Bronchial epithelial cell (primary cell): ENCODE measurements at regions not wholly inside any gene's neighbourhood (a gene's known extent, or its start where the extent isn't known, plus 50 kb on each side); places are given as distances from the start of the nearest gene placed in this dataset.
A peak's percentile ranks its signal among the peaks of the same experiment; 100 is the strongest.

ENCODE experiments used
- DNase-seq: peaks from one replicate; pipeline ENCODE4 v3.0.0-alpha.2; 2010; ENCODE audit warnings: low read depth
- FAIRE-seq: peaks from 2 replicates; lab custom pipeline; 2011; peaks lifted over from hg19 to GRCh38; lab: Jason Lieb, UNC
- H3K27me3 ChIP-seq: 2 replicates; pipeline ENCODE4 v1.5.1; 2011; ENCODE audit warnings: low read length; ENCODE audit not compliant: control insufficient read depth, insufficient read depth
- H3K36me3 ChIP-seq: 2 replicates; pipeline ENCODE4 v1.5.1; 2011; ENCODE audit warnings: low read length; ENCODE audit not compliant: control insufficient read depth, insufficient read depth
- H3K4me3 ChIP-seq: 2 replicates; pipeline ENCODE4 v1.5.1; 2011; ENCODE audit warnings: mild to moderate bottlenecking, low read depth, low read length, control low read depth
- TF ChIP-seq, protein P1 (sequence below): IDR thresholded peaks from 2 replicates; pipeline ENCODE4 v1.5.1; 2011; ENCODE audit warnings: mild to moderate bottlenecking, moderate library complexity, low read length, control low read depth, inconsistent platforms; ENCODE audit not compliant: insufficient read depth, severe bottlenecking

DNA sequence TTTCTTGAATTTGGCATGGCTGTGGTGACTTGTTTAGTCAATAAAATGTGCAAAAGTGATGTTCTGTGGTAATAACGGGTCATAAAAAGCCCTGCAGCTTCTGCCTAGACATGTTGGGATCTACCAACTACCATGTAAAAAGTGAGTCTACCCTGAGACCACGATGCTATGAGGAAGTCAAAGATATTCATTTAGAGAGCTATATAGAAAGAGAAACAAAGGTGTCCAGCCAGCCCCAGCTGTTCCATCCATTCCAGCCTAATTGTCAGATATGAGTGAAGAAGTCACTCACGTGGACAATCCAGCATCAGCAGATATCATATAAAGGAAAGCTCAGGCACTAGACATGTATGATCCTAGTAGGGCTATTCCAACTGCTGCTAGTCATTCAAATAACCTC, 117.2 kb upstream of the SSTR1 start:
- Histone ChIP-seq H3K27me3 (no peaks in the 10 kb centered on the region), H3K36me3 (no peaks in the 10 kb centered on the region), H3K4me3 (no peak overlapping the region)
- FAIRE-seq (no peak), DNase-seq (no peak)
- TF ChIP-seq, protein P1, sequence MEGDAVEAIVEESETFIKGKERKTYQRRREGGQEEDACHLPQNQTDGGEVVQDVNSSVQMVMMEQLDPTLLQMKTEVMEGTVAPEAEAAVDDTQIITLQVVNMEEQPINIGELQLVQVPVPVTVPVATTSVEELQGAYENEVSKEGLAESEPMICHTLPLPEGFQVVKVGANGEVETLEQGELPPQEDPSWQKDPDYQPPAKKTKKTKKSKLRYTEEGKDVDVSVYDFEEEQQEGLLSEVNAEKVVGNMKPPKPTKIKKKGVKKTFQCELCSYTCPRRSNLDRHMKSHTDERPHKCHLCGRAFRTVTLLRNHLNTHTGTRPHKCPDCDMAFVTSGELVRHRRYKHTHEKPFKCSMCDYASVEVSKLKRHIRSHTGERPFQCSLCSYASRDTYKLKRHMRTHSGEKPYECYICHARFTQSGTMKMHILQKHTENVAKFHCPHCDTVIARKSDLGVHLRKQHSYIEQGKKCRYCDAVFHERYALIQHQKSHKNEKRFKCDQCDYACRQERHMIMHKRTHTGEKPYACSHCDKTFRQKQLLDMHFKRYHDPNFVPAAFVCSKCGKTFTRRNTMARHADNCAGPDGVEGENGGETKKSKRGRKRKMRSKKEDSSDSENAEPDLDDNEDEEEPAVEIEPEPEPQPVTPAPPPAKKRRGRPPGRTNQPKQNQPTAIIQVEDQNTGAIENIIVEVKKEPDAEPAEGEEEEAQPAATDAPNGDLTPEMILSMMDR: no peak

DNA sequence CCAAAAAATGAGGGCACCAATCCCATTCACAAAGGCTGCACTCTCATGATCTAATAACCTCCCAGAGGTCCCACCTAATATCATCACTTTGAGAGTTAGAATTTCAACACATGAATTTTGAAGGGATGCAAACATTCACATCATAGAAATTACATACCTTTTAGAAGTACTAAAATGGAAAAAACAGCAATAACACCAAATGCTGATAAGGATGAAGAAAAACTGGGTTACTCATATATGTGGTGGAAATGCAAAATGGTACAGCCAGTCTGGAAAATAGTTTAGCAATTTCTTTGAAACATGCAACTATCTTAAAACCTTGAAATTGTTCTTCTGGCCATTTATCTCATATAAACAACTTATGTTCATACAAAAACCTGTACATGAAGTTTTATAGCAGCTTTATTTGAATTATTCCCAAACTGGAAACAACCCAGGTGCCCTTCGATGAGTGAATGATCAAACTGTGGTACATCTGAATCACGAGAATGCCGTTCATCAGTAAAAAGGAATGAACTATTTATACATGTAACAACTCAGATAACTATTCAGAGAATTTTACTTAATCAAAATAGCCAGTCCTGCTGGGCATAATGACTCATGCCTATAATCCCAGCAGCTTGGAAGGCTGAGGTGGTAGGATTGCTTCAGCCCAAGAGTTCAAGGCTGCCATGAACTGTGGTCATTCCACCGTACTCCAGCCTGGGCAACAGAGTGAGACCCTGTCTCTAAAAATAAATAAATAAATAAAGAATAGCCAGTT, 109.4 kb upstream of the SSTR1 start:
- peak; percentile 42 for DNase-seq

DNA sequence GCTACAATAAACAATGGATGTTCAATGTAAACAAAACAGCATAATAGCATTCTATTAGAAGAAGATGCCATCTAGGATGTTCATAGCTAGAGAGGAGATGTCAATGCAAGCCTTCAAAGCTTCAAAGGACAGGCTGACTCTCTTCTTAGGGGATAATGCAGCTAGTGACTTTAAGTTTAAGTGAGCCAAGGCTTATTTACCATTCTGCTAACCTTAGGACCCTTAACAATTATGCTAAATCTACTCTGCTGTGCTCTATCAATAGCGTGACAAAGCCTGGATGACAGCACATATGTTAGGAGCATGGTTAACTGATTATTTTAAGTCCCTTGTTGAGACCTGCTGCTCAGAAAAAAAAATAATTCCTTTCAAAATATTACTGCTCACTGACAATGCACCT, 106.0 kb upstream of the SSTR1 start:
- Histone ChIP-seq H3K27me3 (no peaks in the 10 kb centered on the region), H3K36me3 (no peaks in the 10 kb centered on the region), H3K4me3 (no peak overlapping the region)
- no peak for FAIRE-seq
- TF ChIP-seq, protein P1: no peak
- DNase-seq: no peak

More for the DNA sequence above, 109.4 kb upstream of the SSTR1 start:
- FAIRE-seq: no peak
- no peak overlapping the region for H3K4me3 ChIP-seq
- no peaks in the 10 kb centered on the region for H3K36me3 ChIP-seq
- TF ChIP-seq, protein P1: no peak
- no peaks in the 10 kb centered on the region for H3K27me3 ChIP-seq

DNA sequence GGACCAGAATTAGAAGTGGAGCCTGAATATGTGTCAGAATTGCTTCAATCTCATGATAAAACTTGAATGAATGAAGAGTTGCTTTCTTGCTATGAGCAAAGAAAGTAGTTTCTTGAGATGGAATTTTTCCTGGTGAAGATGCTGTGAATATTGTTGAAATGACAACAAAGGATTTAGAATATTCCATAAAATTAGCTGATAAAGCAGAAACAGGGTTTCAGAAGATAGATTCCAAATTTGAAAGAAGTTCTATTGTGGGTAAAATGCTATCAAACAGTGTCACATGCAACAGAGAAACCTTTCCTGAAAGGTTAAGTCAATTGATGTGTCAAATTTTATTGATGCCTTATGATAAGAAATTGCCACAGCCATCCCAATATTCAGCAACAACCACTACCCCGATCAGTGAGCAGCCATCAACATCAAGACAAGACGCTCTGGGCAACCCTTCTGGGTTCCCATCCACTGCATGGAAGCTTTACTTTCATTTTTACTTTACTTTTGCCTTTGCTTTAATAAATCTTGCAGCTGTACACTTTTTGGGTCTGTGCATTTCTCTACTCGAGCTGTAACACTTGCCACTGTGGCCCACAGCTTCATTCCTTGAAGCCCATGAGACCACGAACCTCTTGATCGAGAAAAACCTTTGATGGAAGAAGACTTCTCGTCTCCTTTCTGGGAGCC, 104.0 kb upstream of the SSTR1 start:
- Histone ChIP-seq H3K36me3 (no peaks in the 10 kb centered on the region), H3K27me3 (no peaks in the 10 kb centered on the region), H3K4me3 (no peak overlapping the region)
- no peak for FAIRE-seq
- TF ChIP-seq, protein P1: no peak
- no peak for DNase-seq

DNA sequence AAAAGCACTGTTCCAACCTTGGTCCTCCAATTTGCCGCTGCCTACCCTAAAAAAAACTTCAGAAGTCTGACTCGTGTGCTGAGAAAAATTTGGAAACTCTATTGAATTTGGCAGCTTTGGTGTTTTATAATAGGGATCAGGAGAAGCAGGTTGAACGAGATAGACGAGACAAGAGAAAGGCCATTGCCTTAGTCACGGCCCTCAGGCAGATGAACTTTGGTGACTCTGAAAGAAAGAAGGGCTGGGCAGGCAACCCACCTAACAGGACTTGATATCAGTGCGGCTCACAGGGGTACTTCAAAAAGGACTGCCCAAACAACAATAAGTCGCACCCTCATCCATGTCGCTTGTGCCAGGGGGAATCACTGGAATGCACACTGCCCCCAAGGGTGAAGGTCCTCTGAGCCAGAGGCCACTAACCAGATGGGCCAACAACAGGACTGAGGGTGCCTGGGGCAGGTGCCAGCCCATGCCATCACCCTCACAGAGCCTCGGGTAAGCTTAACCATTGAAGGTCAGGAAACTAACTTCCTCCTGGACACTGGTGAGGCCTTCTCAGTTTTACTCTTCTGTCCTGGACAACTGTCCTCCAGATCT, 102.5 kb upstream of the SSTR1 start:
- TF ChIP-seq, protein P1: no peak
- FAIRE-seq (no peak), DNase-seq (no peak)
- no peaks in the 10 kb centered on the region for H3K27me3 ChIP-seq
- no peak overlapping the region for H3K4me3 ChIP-seq
- H3K36me3 ChIP-seq: no peaks in the 10 kb centered on the region
